ENCODE measurements at regions not wholly inside any gene's neighbourhood (a gene's known extent, or its start where the extent isn't known, plus 50 kb on each side); places are given as distances from the start of the nearest gene placed in this dataset.

- TF ChIP-seq CTCF (IDR thresholded peaks at IDR 0.05): no peak
- intact Hi-C loops (cut with DNase I, micrococcal nuclease): no loop called here
- no peaks in the 10 kb centered on the region for H3K36me3 ChIP-seq (ENCODE audit: low read depth)
- no peaks in the 10 kb centered on the region for H3K9me3 ChIP-seq
- no peaks in the 10 kb centered on the region for H3K4me1 ChIP-seq (ENCODE audit: low read depth)
- ATAC-seq (no peak), DNase-seq (no peak)
- no peak overlapping the region for H3K4me3 ChIP-seq
Observed at GRCh38 chr20:48460681-48461080, 367.1 kb downstream of the PREX1 start.

GRCh38 chr20:48459722-48460395 is 367.9 kb downstream of the PREX1 start:
- intact Hi-C loops (cut with DNase I, micrococcal nuclease): no loop called here
- Histone ChIP-seq H3K4me3 (no peak overlapping the region), H3K36me3 (ENCODE audit: low read depth) (no peaks in the 10 kb centered on the region), H3K4me1 (ENCODE audit: low read depth) (no peaks in the 10 kb centered on the region), H3K9me3 (no peaks in the 10 kb centered on the region)
- no peak for TF ChIP-seq CTCF (IDR thresholded peaks at IDR 0.05)
- no peak for ATAC-seq
- DNase-seq: no peak

- TF ChIP-seq CTCF (IDR thresholded peaks at IDR 0.05): no peak
Observed at GRCh38 chr20:48458601-48459385, 369.0 kb downstream of the PREX1 start.

GRCh38 chr20:48458003-48458377 is 369.8 kb downstream of the PREX1 start:
- no peaks in the 10 kb centered on the region for H3K36me3 ChIP-seq (ENCODE audit: low read depth)
- H3K4me1 ChIP-seq (ENCODE audit: low read depth): no peaks in the 10 kb centered on the region
- no peak for TF ChIP-seq CTCF (IDR thresholded peaks at IDR 0.05)
- DNase-seq (no peak), ATAC-seq (no peak)
- no peaks in the 10 kb centered on the region for H3K9me3 ChIP-seq
- intact Hi-C loops (cut with DNase I, micrococcal nuclease): no loop called here
- no peak overlapping the region for H3K4me3 ChIP-seq

More at GRCh38 chr20:48458601-48459385, 369.0 kb downstream of the PREX1 start:
- H3K4me3 ChIP-seq: no peak overlapping the region
- H3K36me3 ChIP-seq (ENCODE audit: low read depth): no peaks in the 10 kb centered on the region
- no peak for DNase-seq
- ATAC-seq: no peak
- H3K9me3 ChIP-seq: no peaks in the 10 kb centered on the region
- intact Hi-C loops (cut with DNase I, micrococcal nuclease): no loop called here
- no peaks in the 10 kb centered on the region for H3K4me1 ChIP-seq (ENCODE audit: low read depth)

- H3K9me3 ChIP-seq: no peaks in the 10 kb centered on the region
- no peak overlapping the region for H3K4me3 ChIP-seq
- no peak for ATAC-seq
- intact Hi-C loops (cut with DNase I, micrococcal nuclease): no loop called here
- no peak for DNase-seq
- no peaks in the 10 kb centered on the region for H3K36me3 ChIP-seq (ENCODE audit: low read depth)
- no peaks in the 10 kb centered on the region for H3K4me1 ChIP-seq (ENCODE audit: low read depth)
- no peak for TF ChIP-seq CTCF (IDR thresholded peaks at IDR 0.05)
Observed at GRCh38 chr20:48457193-48458002, 370.4 kb downstream of the PREX1 start.
